ENCODE measurements at regions not wholly inside any gene's neighbourhood (a gene's known extent, or its start where the extent isn't known, plus 50 kb on each side); places are given as distances from the start of the nearest gene placed in this dataset.

GRCh38 chr13:50587115-50587514, 256.4 kb downstream of the DLEU7 start:
- no peak for TF ChIP-seq CTCF (IDR thresholded peaks at IDR 0.05; ENCODE audit: control insufficient read depth, insufficient read depth, low read depth, low read length, missing control alignments)
- H3K4me3 ChIP-seq (ENCODE audit: control insufficient read depth, low read depth, low read length), result no peak overlapping the region
- no peak for DNase-seq (ENCODE audit: low read depth)

- DNase-seq (ENCODE audit: low read depth), result no peak
- no peak overlapping the region for H3K4me3 ChIP-seq (ENCODE audit: control insufficient read depth, low read depth, low read length)
- TF ChIP-seq CTCF (IDR thresholded peaks at IDR 0.05; ENCODE audit: control insufficient read depth, insufficient read depth, low read depth, low read length, missing control alignments), result no peak
Observed at GRCh38 chr13:50587645-50588373, 255.7 kb downstream of the DLEU7 start.

GRCh38 chr13:50588491-50589130, 254.9 kb downstream of the DLEU7 start:
- TF ChIP-seq CTCF (IDR thresholded peaks at IDR 0.05; ENCODE audit: control insufficient read depth, insufficient read depth, low read depth, low read length, missing control alignments), result no peak
- DNase-seq (ENCODE audit: low read depth), result no peak
- no peak overlapping the region for H3K4me3 ChIP-seq (ENCODE audit: control insufficient read depth, low read depth, low read length)

GRCh38 chr13:50589139-50589538, 254.4 kb downstream of the DLEU7 start:
- peak; percentile 93 for DNase-seq (ENCODE audit: low read depth)
- H3K4me3 ChIP-seq (ENCODE audit: control insufficient read depth, low read depth, low read length), result no peak overlapping the region
- no peak for TF ChIP-seq CTCF (IDR thresholded peaks at IDR 0.05; ENCODE audit: control insufficient read depth, insufficient read depth, low read depth, low read length, missing control alignments)

GRCh38 chr13:50589651-50590054, 253.8 kb downstream of the DLEU7 start:
- no peak overlapping the region for H3K4me3 ChIP-seq (ENCODE audit: control insufficient read depth, low read depth, low read length)
- no peak for TF ChIP-seq CTCF (IDR thresholded peaks at IDR 0.05; ENCODE audit: control insufficient read depth, insufficient read depth, low read depth, low read length, missing control alignments)
- peak; percentile 72 for DNase-seq (ENCODE audit: low read depth)

- peak; percentile 44 for DNase-seq (ENCODE audit: low read depth)
- no peak overlapping the region for H3K4me3 ChIP-seq (ENCODE audit: control insufficient read depth, low read depth, low read length)
- TF ChIP-seq CTCF (IDR thresholded peaks at IDR 0.05; ENCODE audit: control insufficient read depth, insufficient read depth, low read depth, low read length, missing control alignments), result no peak
Observed at GRCh38 chr13:50592412-50593155, 250.9 kb downstream of the DLEU7 start.

Data from AG09309 (cell line).